K562 (cell line): ENCODE measurements at regions not wholly inside any gene's neighbourhood (a gene's known extent, or its start where the extent isn't known, plus 50 kb on each side); places are given as distances from the start of the nearest gene placed in this dataset.

Experiments used
- CTCF ChIP-seq, 3 experiments: IDR thresholded peaks in 2 of 3; conservative IDR thresholded peaks in 1 of 3; 2 replicates each; pipeline ENCODE4 v1.5.1; 2011 to 2012; ENCODE audit warnings: low read length in 3 of 3, mild to moderate bottlenecking in 3 of 3, control low read depth in 2 of 3, improper control_type of control experiment in 1 of 3, inconsistent platforms in 1 of 3, low read depth in 1 of 3, mixed read lengths in 1 of 3, moderate library complexity in 1 of 3; ENCODE audit not compliant: insufficient read depth in 2 of 3
- ETV6 ChIP-seq, 3 experiments: fragments of 150-350 bp in 1 of 3; sonication (generic) in 1 of 3; formaldehyde crosslinking in 1 of 3; IDR thresholded peaks; 2 replicates each; pipeline versions ENCODE4 v1.6.1 to v1.8.0; 2014 to 2022; ENCODE audit warnings: borderline replicate concordance in 2 of 3, low read depth in 2 of 3, antibody characterized with exemption in 1 of 3, low read length in 1 of 3, mild to moderate bottlenecking in 1 of 3, missing genetic modification reagents in 1 of 3
- UBTF ChIP-seq, 2 experiments: IDR thresholded peaks; 2 replicates each; pipeline ENCODE4 v1.6.1; 2012; ENCODE audit warnings: improper control_type of control experiment in 2 of 2, low read depth in 2 of 2, low read length in 2 of 2, borderline replicate concordance in 1 of 2

DNA sequence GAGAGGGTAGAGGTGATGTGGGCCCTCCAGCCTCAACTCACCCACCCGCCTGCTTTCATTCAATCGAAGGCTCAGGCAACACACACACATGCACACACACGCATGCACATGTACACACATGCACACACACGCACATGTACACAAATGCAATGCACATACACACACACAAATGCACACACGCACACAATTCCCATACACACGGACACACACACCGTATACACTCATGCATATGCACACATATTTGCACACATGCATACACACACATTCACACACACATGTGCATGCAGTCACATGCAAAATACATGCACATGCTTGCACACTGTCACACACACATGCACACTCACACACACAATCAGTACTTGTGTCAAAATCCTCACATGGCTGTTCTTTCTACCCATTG, 55.9 kb upstream of the SPACA7 start:
- TF ChIP-seq CTCF (IDR thresholded peaks at IDR 0.05 in 2 of 3, conservative IDR thresholded peaks at IDR 0.05 in 1 of 3; ENCODE audit: insufficient read depth in 2 of 3, low read depth in 1 of 3, low read length in 3 of 3) (no peak), UBTF (IDR thresholded peaks at IDR 0.05; ENCODE audit: borderline replicate concordance in 1 of 2, low read depth in 2 of 2, low read length in 2 of 2) (no peak), ETV6 (IDR thresholded peaks at IDR 0.05; ENCODE audit: borderline replicate concordance in 1 of 2, low read depth in 2 of 2, low read length in 1 of 2) (no peak), ETV6 (CRISPR knock-in tag; IDR thresholded peaks at IDR 0.05; ENCODE audit: borderline replicate concordance) (no peak)
